Calu3 (cell line): ENCODE measurements at regions not wholly inside any gene's neighbourhood (a gene's known extent, or its start where the extent isn't known, plus 50 kb on each side); places are given as distances from the start of the nearest gene placed in this dataset.
"Not testable (repeated sequence)": the region's sequence is repeated elsewhere in the genome, so short reads cannot be mapped to it uniquely, and the experiment has no call there.

Experiments used
- BruUV-seq: library from RNA; stranded (reverse); fragments of 400-500 nt; replicated peaks from 2 replicates; lab custom pipeline; 2021; lab: Mats Ljungman, UMichigan
- CTCF ChIA-PET: fragments of 300-600 bp; sonication (Branson Sonifier 250); formaldehyde crosslinking; loops from one replicate; lab custom pipeline; 2022; ENCODE audit warnings: antibody characterized with exemption; lab: Charles Lee
- DNase-seq: peaks from one replicate; pipeline ENCODE4 v3.0.0; 2022
- H3K27ac Mint-ChIP-seq: one replicate; pipeline ENCODE4 v1.8.0; 2022; ENCODE audit warnings: mixed read lengths; ENCODE audit not compliant: unreplicated experiment
- H3K27me3 Mint-ChIP-seq: one replicate; pipeline ENCODE4 v1.8.0; 2022; ENCODE audit warnings: mixed read lengths; ENCODE audit not compliant: unreplicated experiment
- H3K36me3 Mint-ChIP-seq: one replicate; pipeline ENCODE4 v1.8.0; 2022; ENCODE audit warnings: mild to moderate bottlenecking, moderate library complexity, mixed read lengths; ENCODE audit not compliant: insufficient read depth, unreplicated experiment
- H3K4me1 Mint-ChIP-seq: one replicate; pipeline ENCODE4 v1.8.0; 2022; ENCODE audit warnings: mild to moderate bottlenecking, low read depth, mixed read lengths; ENCODE audit not compliant: unreplicated experiment
- H3K4me3 Mint-ChIP-seq: one replicate; pipeline ENCODE4 v1.8.0; 2022; ENCODE audit warnings: mild to moderate bottlenecking, low read depth, moderate library complexity, mixed read lengths; ENCODE audit not compliant: unreplicated experiment
- H3K9me3 Mint-ChIP-seq: one replicate; pipeline ENCODE4 v1.8.0; 2022; ENCODE audit warnings: low read depth, mixed read lengths; ENCODE audit not compliant: unreplicated experiment
- CTCF ChIP-seq: fragments of 200-600 bp; IDR thresholded peaks from one replicate; pipeline ENCODE4 v1.8.0; 2022; ENCODE audit warnings: antibody characterized with exemption; ENCODE audit not compliant: unreplicated experiment
- intact Hi-C: fragments of 100-400 bp; cut with micrococcal nuclease; formaldehyde crosslinking; loops from one replicate; pipeline ENCODE4 v1.10.0; 2022; ENCODE audit not compliant: unreplicated experiment

DNA sequence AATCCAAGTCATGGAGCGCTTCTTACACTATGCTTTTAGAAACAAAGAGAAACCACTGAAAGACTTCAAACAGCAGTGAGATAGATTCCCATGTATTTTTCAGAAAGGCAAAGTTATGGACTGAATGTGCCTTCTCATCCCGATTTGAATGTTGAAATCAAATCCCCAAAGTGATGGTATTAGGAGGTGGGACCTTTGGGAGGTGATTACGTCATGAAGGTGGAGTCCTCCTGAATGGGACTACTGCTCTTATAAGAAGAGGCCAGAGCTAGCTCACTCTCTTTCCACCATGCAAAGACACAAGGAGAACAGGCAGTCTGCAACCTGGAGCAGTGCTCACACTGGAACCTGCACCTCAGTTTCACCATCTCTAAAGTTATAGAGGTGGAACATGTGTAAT, 1279.8 kb downstream of the GATA3 start:
- no peak for TF ChIP-seq CTCF
- Mint-ChIP-seq H3K4me3 (no peak overlapping the region), H3K4me1 (no peaks in the 10 kb centered on the region), H3K36me3 (no peaks in the 10 kb centered on the region), H3K27ac (no peak overlapping the region), H3K27me3 (peaks cover 13% of the 10 kb centered on the region), H3K9me3 (peaks cover 3% of the 10 kb centered on the region)
- CTCF ChIA-PET: interaction anchor here (1.0 kb wide), 1 partner anchor 1190 kb away, joined by 3 read pairs; no protein-coding TSS in a partner anchor
- intact Hi-C loops: no loop called here
- no peak for DNase-seq
- BruUV-seq: no TSS peak

GRCh38 chr10:9339716-9340115, 1285.2 kb downstream of the GATA3 start:
- H3K36me3 Mint-ChIP-seq: no peaks in the 10 kb centered on the region
- CTCF ChIA-PET: no interaction called here
- no peak for DNase-seq
- no peak overlapping the region for H3K27ac Mint-ChIP-seq
- no peaks in the 10 kb centered on the region for H3K9me3 Mint-ChIP-seq
- TF ChIP-seq CTCF: no peak
- H3K4me1 Mint-ChIP-seq: no peaks in the 10 kb centered on the region
- intact Hi-C loops: loop anchor here (5.0 kb wide), 2 partner anchors 523 to 1338 kb away; no protein-coding TSS in a partner anchor
- H3K4me3 Mint-ChIP-seq: no peak overlapping the region
- BruUV-seq: no TSS peak
- H3K27me3 Mint-ChIP-seq: no peaks in the 10 kb centered on the region

GRCh38 chr10:9342885-9343570, 1288.5 kb downstream of the GATA3 start:
- intact Hi-C loops: loop anchor here (1.0 to 5.0 kb wide), 4 partner anchors 519 to 1927 kb away; no protein-coding TSS in a partner anchor
- no peak overlapping the region for H3K4me3 Mint-ChIP-seq
- BruUV-seq: no TSS peak
- no peak overlapping the region for H3K27ac Mint-ChIP-seq
- CTCF ChIA-PET: interaction anchor here (0.8 to 1.1 kb wide), 6 partner anchors 10 to 1927 kb away, joined by 3 to 16 read pairs (median 4); no protein-coding TSS in a partner anchor
- TF ChIP-seq CTCF: peak; percentile 41
- no peaks in the 10 kb centered on the region for H3K4me1 Mint-ChIP-seq
- peak; percentile 2 for DNase-seq
- H3K36me3 Mint-ChIP-seq: no peaks in the 10 kb centered on the region
- H3K9me3 Mint-ChIP-seq: no peaks in the 10 kb centered on the region
- no peaks in the 10 kb centered on the region for H3K27me3 Mint-ChIP-seq

- BruUV-seq, H3K4me3 Mint-ChIP-seq, H3K36me3 Mint-ChIP-seq, intact Hi-C loops, CTCF ChIA-PET, H3K27ac Mint-ChIP-seq, DNase-seq, H3K4me1 Mint-ChIP-seq, H3K27me3 Mint-ChIP-seq, H3K9me3 Mint-ChIP-seq: not testable (repeated sequence)
Measured at GRCh38 chr10:9347933-9348332, 1293.4 kb downstream of the GATA3 start.

DNA sequence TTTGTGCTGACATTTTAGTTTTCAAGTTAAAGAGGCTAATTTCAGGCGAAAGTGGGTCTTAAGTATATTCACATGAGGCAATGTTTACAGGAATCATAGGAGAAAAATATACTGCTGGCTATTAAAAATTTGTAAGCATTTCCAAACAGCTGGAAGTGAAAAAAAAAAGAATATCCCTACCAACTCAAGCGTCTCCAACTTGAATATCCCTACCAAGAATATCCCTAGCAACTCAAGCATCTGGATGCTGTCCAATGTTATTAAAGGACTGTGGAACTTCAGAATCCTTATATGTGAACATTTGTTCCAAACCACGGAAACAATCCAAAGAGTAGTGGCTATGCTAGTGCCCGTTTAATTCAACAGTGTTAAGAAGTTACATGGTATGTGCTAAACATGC, 1303.0 kb downstream of the GATA3 start:
- H3K36me3 Mint-ChIP-seq: no peaks in the 10 kb centered on the region
- no peak overlapping the region for H3K4me3 Mint-ChIP-seq
- intact Hi-C loops: no loop called here
- CTCF ChIA-PET: no interaction called here
- BruUV-seq: no TSS peak
- no peak overlapping the region for H3K27ac Mint-ChIP-seq
- no peak for DNase-seq
- H3K27me3 Mint-ChIP-seq: no peaks in the 10 kb centered on the region
- H3K4me1 Mint-ChIP-seq: no peaks in the 10 kb centered on the region
- no peak for TF ChIP-seq CTCF
- no peaks in the 10 kb centered on the region for H3K9me3 Mint-ChIP-seq
